ENCODE measurements at regions not wholly inside any gene's neighbourhood (a gene's known extent, or its start where the extent isn't known, plus 50 kb on each side); places are given as distances from the start of the nearest gene placed in this dataset.

DNA sequence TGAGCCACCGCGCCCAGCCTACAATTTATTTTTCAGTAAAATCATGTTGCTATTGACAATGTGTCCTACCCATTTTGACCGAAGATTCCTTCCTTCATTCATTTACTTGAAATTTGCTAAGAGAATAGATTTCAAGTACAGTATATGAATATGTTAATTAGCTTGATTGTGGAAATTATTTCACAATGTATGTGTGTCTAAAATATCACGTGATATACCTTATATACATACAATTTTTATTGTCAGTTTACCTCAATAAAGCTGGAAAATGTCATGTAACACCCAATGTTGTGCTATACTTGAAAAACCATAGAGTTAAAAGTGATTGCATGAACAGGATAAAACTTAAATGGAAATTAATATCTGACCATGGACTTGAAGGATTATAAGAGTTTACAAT is 521.7 kb upstream of the ANKRD30A start:
- H3K27me3 ChIP-seq (ENCODE audit: low read depth), result no peaks in the 10 kb centered on the region
- in situ Hi-C loops (cut with MboI; ENCODE audit: low sequenced_read_pairs), result no loop called here
- no peaks in the 10 kb centered on the region for H3K36me3 ChIP-seq (replicated peaks)
- no peak for DNase-seq (ENCODE audit: low spot score in 2 of 2)
- H3K4me1 ChIP-seq, result no peaks in the 10 kb centered on the region
- no peak overlapping the region for H3K4me3 ChIP-seq
- H3K9me3 ChIP-seq, result no peaks in the 10 kb centered on the region

DNA sequence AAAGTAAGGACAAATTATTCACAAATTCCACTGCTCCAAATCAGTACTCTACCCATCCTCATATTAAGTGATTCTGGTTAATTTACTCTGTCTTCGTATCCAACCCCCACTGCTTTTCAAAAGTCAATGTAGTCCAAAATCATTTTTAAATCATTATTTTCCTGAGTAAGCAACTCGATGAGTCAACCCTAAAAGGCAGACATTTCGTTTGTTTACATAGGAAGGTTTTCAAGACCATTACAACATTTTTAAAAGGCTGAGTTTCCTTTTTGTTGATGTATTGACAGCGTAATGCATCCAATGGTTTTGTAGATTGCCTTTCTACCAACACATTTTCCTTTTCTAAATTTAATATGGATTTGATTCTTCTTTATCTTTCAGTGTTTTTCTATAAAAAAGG is 523.0 kb upstream of the ANKRD30A start:
- H3K4me1 ChIP-seq, result no peaks in the 10 kb centered on the region
- H3K36me3 ChIP-seq (replicated peaks), result no peaks in the 10 kb centered on the region
- no peaks in the 10 kb centered on the region for H3K9me3 ChIP-seq
- H3K4me3 ChIP-seq, result no peak overlapping the region
- no peak for DNase-seq (ENCODE audit: low spot score in 2 of 2)
- H3K27me3 ChIP-seq (ENCODE audit: low read depth), result no peaks in the 10 kb centered on the region
- in situ Hi-C loops (cut with MboI; ENCODE audit: low sequenced_read_pairs), result no loop called here

DNA sequence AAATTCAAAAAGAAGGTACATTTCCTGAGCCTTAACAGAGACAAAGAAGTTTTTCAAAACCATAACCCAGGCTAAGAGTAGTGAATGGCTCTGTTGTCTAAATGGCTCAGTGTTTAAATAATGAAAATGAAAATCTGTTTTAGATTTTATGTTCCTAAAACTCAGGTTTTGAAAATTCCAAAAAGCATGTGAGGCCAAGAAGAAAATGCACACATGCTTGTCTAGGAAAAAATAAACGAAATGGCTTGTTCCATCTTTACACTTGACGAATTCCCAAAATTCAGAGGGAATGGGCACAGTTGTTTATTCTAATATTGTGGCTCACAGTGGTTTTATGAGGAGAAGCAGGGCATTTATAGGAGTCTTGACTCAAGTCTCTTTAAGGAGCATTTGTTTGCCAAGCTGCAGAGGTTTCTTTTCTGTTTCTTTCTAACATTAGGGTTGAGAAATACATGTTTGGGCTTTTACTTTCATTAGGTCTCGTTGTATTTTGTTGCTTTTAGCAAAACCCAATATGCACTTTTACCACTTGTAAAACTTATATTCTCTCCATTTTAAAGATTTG is 527.6 kb upstream of the ANKRD30A start:
- H3K4me1 ChIP-seq, result no peaks in the 10 kb centered on the region
- H3K4me3 ChIP-seq, result no peak overlapping the region
- in situ Hi-C loops (cut with MboI; ENCODE audit: low sequenced_read_pairs), result no loop called here
- no peaks in the 10 kb centered on the region for H3K9me3 ChIP-seq
- no peaks in the 10 kb centered on the region for H3K36me3 ChIP-seq (replicated peaks)
- no peak for DNase-seq (ENCODE audit: low spot score in 2 of 2)
- H3K27me3 ChIP-seq (ENCODE audit: low read depth), result no peaks in the 10 kb centered on the region

GRCh38 chr10:36592964-36593363 is 532.4 kb upstream of the ANKRD30A start:
- no peaks in the 10 kb centered on the region for H3K4me1 ChIP-seq
- no peak overlapping the region for H3K4me3 ChIP-seq
- H3K36me3 ChIP-seq (replicated peaks), result no peaks in the 10 kb centered on the region
- no peaks in the 10 kb centered on the region for H3K27me3 ChIP-seq (ENCODE audit: low read depth)
- H3K9me3 ChIP-seq, result peaks cover 3% of the 10 kb centered on the region; the same call in 1 of the 2 replicates
- no peak for DNase-seq (ENCODE audit: low spot score in 2 of 2)
- in situ Hi-C loops (cut with MboI; ENCODE audit: low sequenced_read_pairs), result no loop called here

- H3K36me3 ChIP-seq (replicated peaks), result no peaks in the 10 kb centered on the region
- no peaks in the 10 kb centered on the region for H3K4me1 ChIP-seq
- in situ Hi-C loops (cut with MboI; ENCODE audit: low sequenced_read_pairs), result no loop called here
- no peaks in the 10 kb centered on the region for H3K27me3 ChIP-seq (ENCODE audit: low read depth)
- DNase-seq (ENCODE audit: low spot score in 2 of 2), result no peak
- H3K4me3 ChIP-seq, result no peak overlapping the region
- peaks cover 3% of the 10 kb centered on the region; the same call in 1 of the 2 replicates for H3K9me3 ChIP-seq
These were observed 534.0 kb upstream of the ANKRD30A start for GRCh38 chr10:36591436-36591835.

DNA sequence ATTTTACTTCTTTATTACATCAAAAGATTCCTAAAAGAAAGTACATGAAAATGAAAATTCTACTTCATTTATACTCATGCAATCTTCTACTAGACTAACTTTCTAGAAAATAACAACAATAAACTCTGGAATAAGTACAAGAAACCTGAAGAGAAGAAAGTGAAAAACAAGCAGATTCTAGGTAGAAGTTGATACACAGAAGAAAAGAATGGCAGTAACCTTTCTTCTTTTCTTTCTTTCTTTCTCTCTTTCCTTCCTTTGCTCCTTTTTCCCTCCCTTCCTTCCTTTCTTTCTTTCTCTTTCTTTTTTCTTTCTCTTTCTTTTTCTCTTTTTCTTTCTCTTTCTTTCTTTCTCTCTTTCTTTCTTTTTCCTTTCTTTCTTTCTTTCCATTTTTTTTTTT is 541.7 kb upstream of the ANKRD30A start:
- H3K4me1 ChIP-seq, result no peaks in the 10 kb centered on the region
- no peaks in the 10 kb centered on the region for H3K36me3 ChIP-seq (replicated peaks)
- no peak for DNase-seq (ENCODE audit: low spot score in 2 of 2)
- H3K4me3 ChIP-seq, result no peak overlapping the region
- no peaks in the 10 kb centered on the region for H3K9me3 ChIP-seq
- H3K27me3 ChIP-seq (ENCODE audit: low read depth), result no peaks in the 10 kb centered on the region
- in situ Hi-C loops (cut with MboI; ENCODE audit: low sequenced_read_pairs), result no loop called here

GRCh38 chr10:36581237-36581636 is 544.2 kb upstream of the ANKRD30A start:
- in situ Hi-C loops (cut with MboI; ENCODE audit: low sequenced_read_pairs), result no loop called here
- Histone ChIP-seq H3K9me3 (no peaks in the 10 kb centered on the region), H3K4me3 (no peak overlapping the region), H3K27me3 (ENCODE audit: low read depth) (no peaks in the 10 kb centered on the region), H3K36me3 (replicated peaks) (no peaks in the 10 kb centered on the region), H3K4me1 (no peaks in the 10 kb centered on the region)
- DNase-seq (ENCODE audit: low spot score in 2 of 2), result no peak

- Histone ChIP-seq H3K9me3 (no peaks in the 10 kb centered on the region), H3K36me3 (replicated peaks) (no peaks in the 10 kb centered on the region), H3K4me1 (no peaks in the 10 kb centered on the region), H3K4me3 (no peak overlapping the region), H3K27me3 (ENCODE audit: low read depth) (no peaks in the 10 kb centered on the region)
- no peak for DNase-seq (ENCODE audit: low spot score in 2 of 2)
- in situ Hi-C loops (cut with MboI; ENCODE audit: low sequenced_read_pairs), result no loop called here
These were observed 547.1 kb upstream of the ANKRD30A start for GRCh38 chr10:36578306-36578705.

DNA sequence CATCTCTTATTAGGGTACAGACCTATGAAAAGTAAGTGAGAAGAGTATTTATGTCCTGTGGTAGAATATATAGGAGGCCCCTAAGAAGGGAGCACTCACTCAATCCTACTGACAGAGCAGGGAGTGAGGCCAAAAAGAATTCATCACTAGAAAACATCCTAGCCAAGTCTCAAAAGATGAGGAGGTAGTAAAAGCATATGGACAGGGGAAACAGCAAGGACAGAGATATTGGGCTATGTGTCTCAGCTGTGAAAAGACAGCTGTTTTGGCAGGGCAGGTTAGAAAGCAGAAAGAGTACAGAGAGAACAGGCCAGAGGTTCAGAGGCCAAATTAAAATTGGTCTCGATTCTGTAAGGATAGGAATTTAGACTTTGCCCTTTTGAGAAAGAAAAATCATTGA is 548.3 kb upstream of the ANKRD30A start:
- Histone ChIP-seq H3K4me1 (no peaks in the 10 kb centered on the region), H3K36me3 (replicated peaks) (no peaks in the 10 kb centered on the region), H3K9me3 (no peaks in the 10 kb centered on the region), H3K4me3 (no peak overlapping the region), H3K27me3 (ENCODE audit: low read depth) (no peaks in the 10 kb centered on the region)
- DNase-seq (ENCODE audit: low spot score in 2 of 2), result no peak
- in situ Hi-C loops (cut with MboI; ENCODE audit: low sequenced_read_pairs), result no loop called here

GRCh38 chr10:36574207-36574606 is 551.2 kb upstream of the ANKRD30A start:
- Histone ChIP-seq H3K27me3 (ENCODE audit: low read depth) (no peaks in the 10 kb centered on the region), H3K4me3 (no peak overlapping the region), H3K36me3 (replicated peaks) (no peaks in the 10 kb centered on the region), H3K4me1 (no peaks in the 10 kb centered on the region), H3K9me3 (no peaks in the 10 kb centered on the region)
- no peak for DNase-seq (ENCODE audit: low spot score in 2 of 2)
- in situ Hi-C loops (cut with MboI; ENCODE audit: low sequenced_read_pairs), result no loop called here

- Histone ChIP-seq H3K4me3 (no peak overlapping the region), H3K36me3 (replicated peaks) (no peaks in the 10 kb centered on the region), H3K4me1 (no peaks in the 10 kb centered on the region), H3K27me3 (ENCODE audit: low read depth) (no peaks in the 10 kb centered on the region), H3K9me3 (no peaks in the 10 kb centered on the region)
- in situ Hi-C loops (cut with MboI; ENCODE audit: low sequenced_read_pairs), result no loop called here
- DNase-seq (ENCODE audit: low spot score in 2 of 2), result no peak
These were observed 552.2 kb upstream of the ANKRD30A start for GRCh38 chr10:36573246-36573645.

DNA sequence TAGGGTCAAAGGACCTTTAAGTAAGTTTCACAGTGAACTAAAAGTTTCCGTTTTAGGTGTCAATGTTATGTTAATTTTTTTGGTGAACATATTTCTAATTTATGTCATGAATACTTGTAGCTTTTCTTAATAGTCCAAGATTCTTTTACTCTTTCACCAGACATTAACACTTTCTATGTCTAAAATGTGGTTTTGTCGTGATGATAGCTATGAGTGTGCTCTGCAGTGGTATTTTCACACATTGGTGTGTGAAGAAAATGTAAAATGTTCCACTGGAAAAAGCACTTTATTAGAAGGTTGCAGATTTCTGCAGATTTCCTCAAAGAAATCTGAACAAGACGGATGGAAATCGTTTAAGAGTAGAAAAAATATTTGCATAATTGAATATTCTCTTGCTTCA is 561.0 kb upstream of the ANKRD30A start:
- DNase-seq (ENCODE audit: low spot score in 2 of 2), result no peak
- no peaks in the 10 kb centered on the region for H3K36me3 ChIP-seq (replicated peaks)
- H3K4me3 ChIP-seq, result no peak overlapping the region
- in situ Hi-C loops (cut with MboI; ENCODE audit: low sequenced_read_pairs), result no loop called here
- no peaks in the 10 kb centered on the region for H3K4me1 ChIP-seq
- no peaks in the 10 kb centered on the region for H3K9me3 ChIP-seq
- no peaks in the 10 kb centered on the region for H3K27me3 ChIP-seq (ENCODE audit: low read depth)

DNA sequence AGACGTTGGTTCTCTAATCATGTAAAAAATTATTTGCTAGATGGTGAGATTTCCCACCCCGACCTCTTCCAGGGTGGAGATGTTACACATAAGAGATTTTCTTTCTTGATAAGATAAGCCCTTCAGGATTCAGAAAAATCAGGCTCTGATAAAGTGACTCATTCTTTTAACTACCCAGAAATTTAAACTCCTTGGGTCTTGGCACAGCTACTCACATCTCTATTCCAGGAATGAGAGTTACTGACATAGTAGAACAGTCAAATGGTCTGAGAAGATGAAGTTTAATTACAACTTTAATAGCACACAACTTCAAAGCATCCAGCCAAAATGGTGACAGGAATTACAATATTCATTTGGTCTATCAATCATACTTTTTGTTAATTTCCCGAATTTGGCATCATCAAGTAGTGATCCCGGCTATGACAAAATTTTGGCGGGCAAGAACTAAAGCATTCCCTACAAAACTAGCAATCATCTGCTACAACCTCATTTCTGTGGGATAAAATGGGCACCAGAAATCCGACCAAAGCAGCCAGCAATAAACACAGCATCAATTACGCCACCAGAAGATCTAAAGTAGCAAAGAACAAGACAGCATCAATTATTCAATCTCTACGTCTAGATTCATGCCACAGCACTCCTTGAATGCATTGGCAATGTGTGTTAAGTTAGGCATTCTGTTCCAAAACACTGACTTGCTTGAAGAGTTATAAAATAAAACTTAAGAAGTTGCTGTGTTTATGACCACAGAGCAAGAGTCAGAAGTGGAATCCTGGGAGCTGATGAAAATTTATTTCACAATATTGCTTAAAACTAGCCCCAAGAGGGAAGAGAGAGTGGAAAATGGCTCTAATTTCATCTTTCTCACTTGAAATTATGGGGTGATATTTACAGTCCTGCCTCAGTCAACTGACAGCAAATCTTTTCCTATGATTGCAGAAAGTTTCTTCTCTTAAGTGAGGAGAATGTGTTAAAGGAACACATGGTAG is 565.7 kb upstream of the ANKRD30A start:
- no peaks in the 10 kb centered on the region for H3K36me3 ChIP-seq (replicated peaks)
- no peak overlapping the region for H3K4me3 ChIP-seq
- H3K4me1 ChIP-seq, result no peaks in the 10 kb centered on the region
- DNase-seq (ENCODE audit: low spot score in 2 of 2), result no peak
- no peaks in the 10 kb centered on the region for H3K9me3 ChIP-seq
- in situ Hi-C loops (cut with MboI; ENCODE audit: low sequenced_read_pairs), result no loop called here
- no peaks in the 10 kb centered on the region for H3K27me3 ChIP-seq (ENCODE audit: low read depth)

DNA sequence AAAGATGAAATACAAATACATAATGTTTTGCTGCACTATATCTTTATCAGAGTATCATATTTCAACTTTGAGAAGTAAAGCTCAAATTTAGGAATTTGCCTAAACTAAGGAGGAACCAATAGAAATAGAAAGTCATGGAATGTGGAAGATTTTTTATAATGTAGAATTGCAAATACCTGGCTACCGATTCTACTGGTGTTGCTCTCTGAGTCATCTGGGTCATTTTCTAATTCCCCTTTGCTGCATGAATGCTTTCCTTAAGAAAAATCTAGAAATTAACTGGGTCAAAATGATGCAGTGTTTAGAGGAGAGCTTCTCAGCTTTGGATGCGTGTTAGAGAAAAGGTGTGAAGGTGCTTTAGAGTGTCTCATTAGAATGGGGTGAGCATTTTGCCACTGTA is 568.9 kb upstream of the ANKRD30A start:
- DNase-seq (ENCODE audit: low spot score in 2 of 2), result no peak
- H3K9me3 ChIP-seq, result no peaks in the 10 kb centered on the region
- H3K4me1 ChIP-seq, result no peaks in the 10 kb centered on the region
- no peaks in the 10 kb centered on the region for H3K36me3 ChIP-seq (replicated peaks)
- in situ Hi-C loops (cut with MboI; ENCODE audit: low sequenced_read_pairs), result no loop called here
- no peak overlapping the region for H3K4me3 ChIP-seq
- H3K27me3 ChIP-seq (ENCODE audit: low read depth), result no peaks in the 10 kb centered on the region

All from HAP-1 (cell line).